HUDEP-2 (cell line): ENCODE measurements at regions not wholly inside any gene's neighbourhood (a gene's known extent, or its start where the extent isn't known, plus 50 kb on each side); places are given as distances from the start of the nearest gene placed in this dataset.

ENCODE experiments used
- DNase-seq, 76 experiments: peaks; one replicate each; lab custom pipeline; 2025; ENCODE audit not compliant: unreplicated experiment in 76 of 76; lab: John Stamatoyannopoulos, UW

- DNase-seq, result peak in 74 of 76 experiments; percentile 31 to 99 (median 93)
These were observed 75.9 kb upstream of the DOCK9 start for GRCh38 chr13:99053636-99054233.

- DNase-seq, result no peak
These were observed 77.4 kb upstream of the DOCK9 start for GRCh38 chr13:99055281-99055680.

DNA sequence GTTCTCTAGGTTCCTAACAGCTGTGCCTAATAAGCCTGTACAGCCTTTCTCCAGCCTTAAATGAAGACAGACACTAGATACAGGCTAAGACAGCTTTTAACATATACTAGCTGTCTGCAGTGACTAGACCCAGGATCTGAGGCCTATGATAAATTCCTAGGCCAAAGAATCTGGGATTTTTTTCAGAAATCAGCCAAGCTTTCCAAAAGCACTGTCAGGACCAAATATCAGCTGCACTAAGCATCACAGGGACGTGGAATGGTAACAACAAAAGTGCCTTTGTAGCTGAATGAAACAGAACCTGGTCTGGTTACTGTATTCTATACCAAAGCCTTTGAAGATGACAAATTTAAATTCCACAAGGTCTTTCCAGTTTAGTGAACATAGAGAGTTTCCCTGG is 77.9 kb upstream of the DOCK9 start:
- no peak for DNase-seq

DNA sequence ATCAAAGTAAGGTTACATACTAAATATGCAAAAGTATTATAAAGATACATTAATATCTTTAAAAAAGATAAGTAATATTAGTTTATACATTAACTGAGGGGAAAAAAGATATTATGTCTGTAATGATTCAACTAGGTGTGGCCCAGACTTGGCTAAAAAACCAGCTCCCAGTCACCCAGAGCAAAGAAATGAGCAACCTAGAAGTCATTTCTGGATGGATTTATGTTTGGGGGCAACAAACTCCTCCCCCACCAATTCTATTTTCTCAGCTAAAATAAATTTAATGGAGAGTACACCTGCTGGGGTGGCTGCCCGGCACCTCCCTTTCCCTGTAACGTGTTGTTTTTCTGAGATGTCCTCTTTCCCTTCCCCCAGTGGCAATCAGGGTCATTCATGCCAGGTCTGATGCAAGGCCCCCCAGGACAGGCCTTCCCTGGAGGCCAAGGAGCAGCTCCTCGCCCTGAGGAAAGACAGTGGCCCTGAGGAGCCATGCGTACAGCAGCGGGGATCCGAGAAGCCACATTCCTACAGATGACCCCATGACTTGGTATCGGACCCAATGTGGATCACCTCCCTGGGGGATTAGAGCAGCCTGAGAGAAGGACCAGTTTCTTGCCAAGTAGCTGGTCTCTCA is 78.6 kb upstream of the DOCK9 start:
- no peak for DNase-seq

DNA sequence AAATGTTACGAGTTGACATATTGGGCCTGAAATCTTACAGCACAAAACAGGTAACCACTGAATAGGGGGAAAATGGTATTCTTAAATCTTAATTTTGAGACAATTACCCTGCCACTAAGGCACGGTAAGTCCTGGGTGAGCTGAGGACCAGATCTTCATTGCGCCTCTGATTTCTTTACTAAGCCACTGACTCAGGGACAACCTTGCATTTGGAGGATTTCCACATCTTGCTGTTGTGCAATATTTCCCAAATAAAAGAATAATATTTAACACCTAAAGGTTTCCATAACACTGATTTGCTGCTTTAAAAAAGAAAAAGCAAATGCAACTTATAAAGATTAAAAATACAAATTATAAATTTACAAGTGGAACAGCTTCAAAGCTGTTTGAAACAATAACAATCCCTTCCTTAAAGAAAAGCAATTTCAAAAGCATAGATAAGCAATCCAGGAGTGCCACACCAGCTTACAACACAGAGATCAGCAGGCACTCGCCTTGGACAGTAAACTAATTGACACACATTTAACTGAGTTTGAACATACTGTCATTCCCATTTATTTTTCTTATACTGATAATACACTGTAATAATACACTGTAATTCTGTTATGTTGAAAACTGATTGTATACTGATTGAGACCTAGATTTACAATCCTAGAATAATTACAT is 79.6 kb upstream of the DOCK9 start:
- DNase-seq, result no peak

DNA sequence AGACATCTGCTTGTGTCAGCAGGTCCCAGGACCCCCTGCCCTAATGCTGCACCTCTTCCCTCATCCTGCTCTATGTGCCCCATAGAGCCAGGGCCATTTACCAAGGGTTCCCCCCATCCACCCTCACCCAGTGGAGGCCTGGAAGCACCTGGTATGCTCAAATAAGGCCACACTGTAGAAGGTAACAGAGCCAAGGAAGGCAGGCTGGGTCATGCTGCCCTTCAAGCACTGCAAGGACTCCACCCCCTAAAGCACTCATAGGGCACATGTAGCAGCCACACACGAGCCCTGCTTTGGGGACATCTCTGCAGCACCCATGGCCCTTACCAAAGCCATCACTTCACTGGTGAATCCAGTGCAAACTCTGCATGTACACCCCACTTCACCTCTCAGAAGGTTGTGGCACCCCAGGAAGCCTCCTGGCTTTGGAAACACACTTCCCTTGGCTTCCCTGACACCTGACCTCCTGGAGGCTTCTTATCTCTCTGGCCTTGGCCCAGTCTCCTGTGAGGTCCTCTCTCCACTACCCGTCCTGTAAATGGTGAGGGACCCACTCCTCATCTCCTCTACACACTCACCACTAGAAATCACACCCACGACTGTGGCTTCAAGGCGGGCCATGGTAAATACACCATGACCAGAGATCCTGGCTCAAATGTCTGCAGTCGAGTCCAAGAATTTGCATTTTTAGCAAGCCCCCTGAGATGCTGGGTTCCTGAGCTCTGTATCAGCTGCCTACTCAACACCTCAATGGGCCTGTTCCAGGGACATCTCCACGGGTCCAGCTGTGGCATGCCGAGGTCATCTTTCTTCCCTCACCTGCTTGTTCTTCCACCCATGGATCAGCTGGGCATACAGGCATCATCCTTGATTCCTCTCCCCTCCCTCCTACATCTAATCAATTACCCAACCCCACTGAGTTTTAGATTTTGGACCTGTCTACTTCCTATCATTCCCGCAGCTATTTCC is 80.9 kb upstream of the DOCK9 start:
- DNase-seq, result peak in 5 of 76 experiments; percentile 3 to 30 (median 11)

DNA sequence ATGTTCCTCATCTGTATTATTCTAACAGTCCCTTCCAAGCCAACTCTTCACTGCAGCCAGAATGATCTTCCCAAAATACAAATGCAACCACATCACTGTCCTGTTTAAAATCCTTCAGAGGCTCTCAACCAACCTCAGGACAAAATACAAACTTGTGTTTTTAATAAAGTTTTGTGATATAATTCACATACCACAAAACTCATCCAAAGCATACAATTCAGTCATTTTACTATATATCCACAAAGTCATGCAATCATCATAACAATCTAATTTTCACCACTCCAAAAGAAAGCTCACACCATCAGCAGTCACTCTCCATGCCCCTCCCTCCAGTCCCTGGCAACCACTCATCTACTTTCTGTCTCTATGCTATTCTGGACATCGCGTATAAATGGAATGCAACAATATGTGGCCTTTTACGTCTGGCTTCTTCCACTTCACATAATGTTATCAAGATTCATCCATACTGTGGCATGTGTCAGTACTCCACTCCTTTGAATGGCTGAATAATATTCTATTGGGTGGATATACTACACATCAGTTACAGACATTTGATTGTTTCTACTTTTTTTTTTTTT is 81.7 kb upstream of the DOCK9 start:
- DNase-seq, result no peak

DNA sequence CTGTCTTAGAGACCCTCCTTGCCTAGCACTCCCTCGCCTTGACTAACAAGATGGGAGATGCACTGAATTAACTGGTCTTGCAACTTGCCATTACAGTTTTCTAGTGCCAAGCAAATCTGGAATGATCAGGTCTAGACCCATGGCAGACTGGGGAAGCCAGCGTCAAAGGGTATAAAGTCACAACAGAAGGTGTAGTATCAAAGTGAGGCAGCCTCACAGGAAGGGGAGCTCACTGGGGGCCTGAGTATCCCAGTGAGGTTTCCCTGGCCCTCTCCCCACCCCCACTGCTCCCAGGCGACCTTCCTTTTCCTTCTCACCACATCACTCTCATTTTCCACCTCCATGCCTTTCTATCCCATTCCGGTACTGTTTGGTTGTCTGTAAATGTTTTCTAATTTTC is 83.5 kb upstream of the DOCK9 start:
- DNase-seq, result no peak

GRCh38 chr13:99062593-99062992 is 84.7 kb upstream of the DOCK9 start:
- no peak for DNase-seq

DNA sequence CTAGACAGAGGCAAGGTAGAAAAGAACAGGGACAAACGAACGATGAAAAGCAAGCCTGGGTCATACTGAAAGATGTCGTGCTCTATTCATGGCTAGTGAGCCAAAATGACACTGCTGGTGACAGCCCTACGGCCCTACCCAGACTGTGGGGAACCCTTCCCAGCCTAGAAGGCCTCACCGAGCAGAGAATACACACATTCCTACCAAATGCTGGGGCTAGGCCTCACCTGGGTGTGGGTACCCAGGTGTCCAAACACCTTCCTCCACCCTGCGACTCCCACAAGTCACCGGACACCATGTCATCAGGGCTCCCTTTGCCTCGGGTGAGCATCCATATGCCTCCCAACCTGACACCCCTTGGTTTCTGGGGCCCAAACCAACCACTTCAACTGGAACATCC is 85.3 kb upstream of the DOCK9 start:
- no peak for DNase-seq

- DNase-seq, result no peak
These were observed 86.1 kb upstream of the DOCK9 start for GRCh38 chr13:99063952-99064351.

DNA sequence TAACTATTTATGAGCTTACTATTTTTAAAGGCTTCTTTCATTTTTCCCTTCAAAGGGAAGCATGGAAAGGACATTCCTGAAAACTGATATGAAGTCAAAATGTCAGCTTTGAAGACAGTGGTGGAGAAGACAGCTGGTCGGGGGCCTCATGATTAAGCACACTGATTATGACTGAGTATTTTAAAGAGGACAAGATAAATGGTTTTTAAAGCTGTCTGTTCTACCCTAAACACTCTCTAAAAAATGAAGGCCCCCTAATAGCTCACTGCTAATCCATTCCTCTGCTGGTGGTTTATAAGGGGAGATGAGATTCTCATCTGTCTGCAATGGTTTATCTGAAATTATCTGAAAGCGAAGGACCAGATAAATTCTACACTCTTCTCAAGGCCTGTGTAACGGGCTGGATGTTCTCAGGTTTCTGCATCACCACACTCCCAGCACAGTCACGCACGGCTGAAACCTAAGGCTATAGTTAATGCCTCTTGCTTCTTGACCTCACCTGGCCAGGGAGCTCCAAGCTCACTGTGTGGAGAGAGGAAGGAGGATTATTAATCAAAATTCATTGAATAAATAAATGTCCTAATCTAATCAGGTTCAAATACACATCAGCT is 86.9 kb upstream of the DOCK9 start:
- DNase-seq, result no peak

DNA sequence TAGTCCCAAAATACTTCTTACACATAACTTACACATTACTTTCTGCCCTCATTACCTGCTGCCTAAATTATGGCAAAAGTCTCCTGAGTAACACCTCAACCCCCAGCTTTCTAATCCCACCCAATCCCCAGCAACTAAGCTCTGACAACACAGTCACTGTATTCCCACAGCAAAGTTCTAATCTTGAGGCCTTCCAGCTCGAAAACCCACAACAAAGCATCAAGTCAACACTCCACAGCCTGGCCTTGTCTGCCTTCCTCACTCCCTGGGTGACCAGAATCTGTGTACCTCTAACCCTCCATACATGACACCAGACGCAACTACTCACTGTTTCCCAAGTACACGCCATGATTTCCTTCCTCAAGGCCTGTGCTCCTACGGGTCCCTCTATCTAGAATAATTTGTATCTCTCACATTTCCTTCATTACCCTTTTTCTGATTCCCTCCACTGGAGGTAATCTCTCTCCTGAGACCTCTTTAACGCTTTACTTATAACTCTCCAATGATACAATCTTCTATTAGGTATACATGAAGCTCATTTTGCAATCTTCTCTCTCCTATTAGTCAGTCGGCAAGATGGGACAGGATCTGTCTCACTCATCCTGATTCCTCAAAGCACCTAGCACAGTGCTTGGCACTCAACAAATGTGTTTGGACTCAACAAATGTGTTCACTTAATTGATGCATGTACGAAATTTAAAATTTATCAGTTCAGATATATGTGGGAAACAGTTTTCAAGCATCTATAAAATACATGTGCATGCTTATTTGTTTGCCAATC is 87.6 kb upstream of the DOCK9 start:
- no peak for DNase-seq

GRCh38 chr13:99066219-99066618 is 88.4 kb upstream of the DOCK9 start:
- DNase-seq, result no peak

DNA sequence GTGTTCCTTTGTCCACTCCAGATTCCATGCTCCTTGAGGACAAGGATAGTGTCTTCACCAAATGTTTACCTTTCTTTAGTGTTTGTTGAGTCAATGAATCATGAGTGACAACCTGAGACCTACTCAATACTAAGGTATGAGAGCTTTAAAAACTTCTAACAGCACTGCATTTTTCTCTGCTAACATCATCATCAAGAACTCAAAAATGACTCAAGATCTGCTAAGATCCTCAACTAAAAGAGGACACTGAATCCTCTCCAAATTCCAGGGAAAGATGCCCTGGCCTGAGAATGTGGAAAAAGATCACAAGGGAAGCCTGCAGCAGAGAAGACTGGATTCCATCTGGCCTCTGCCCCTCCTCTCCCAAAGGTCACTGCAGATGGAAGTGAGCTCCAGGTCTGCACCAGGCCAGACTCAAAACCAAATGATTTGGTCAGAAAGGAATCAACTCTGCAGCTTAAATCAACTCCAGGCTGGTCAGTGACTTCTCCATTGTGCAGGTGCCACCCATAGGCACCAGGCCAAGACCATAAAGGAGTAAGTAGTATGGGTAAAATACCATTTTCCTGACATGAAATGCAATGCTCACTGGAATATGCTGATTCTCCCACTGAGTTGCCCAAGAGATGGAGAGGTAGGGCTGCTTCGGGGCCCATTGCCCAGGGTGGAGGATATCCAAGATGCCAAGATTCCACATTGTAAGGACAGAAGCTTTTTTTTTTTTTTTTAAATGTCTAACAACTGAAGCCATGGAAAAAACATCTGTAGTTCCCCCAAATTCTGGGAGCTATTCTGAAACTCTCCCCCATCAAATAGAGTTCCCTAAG is 89.5 kb upstream of the DOCK9 start:
- DNase-seq, result no peak

DNA sequence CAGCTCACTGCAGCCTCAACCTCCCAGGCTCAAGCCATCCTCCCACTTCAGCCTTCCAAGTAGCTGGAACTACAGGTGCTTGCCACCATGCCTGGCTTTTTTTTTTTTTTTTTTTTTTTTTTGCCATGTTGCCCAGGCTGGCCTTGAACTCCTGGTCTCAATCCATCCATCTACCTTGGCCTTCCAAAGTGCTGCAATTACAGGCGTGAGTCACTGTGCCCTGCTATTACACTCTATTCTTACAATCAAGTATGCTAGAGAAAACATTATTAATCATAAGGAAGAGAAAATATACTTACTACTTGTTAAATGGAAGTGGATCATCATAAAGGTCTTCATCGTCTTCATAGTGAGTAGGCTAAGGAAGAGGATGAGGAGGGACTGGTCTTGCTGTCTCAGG is 93.3 kb upstream of the DOCK9 start:
- DNase-seq, result no peak

DNA sequence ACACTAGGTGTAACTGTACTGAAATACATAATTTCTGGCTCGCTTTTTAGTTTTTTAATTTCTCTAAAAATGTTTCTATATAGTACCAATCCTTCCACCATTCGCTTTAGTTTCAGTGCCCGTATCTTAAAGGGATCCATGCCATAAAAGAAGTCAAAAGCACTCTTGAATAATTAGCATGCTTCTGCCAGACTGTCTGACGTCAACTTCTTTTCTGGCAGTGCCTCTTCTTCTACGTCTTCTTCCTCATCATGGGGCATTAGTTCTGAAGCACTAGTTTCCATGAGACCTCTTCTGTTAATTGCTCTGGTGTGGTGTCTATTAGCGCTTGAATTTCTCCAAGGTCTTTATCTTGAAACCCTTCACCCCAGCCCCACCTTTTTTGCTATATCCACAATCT is 93.8 kb upstream of the DOCK9 start:
- DNase-seq, result no peak

DNA sequence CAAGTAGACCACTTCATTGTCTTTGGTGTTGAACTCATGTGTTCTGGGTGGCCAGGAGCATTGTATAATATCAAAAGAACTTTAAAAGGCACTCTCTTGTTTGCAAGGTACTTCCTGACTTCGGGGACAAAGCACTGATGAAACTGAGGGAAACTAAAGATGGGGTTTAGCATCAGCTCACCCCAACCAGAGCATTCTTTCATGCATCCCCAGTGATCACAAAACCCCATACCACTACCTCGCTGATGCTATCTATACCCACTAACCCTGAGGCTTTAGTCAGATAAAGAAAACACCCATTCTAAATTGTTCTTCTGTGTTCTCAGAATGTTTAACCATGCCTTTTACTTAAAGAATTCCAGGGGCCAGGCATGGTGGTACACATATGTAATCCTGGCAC is 94.5 kb upstream of the DOCK9 start:
- DNase-seq, result no peak

DNA sequence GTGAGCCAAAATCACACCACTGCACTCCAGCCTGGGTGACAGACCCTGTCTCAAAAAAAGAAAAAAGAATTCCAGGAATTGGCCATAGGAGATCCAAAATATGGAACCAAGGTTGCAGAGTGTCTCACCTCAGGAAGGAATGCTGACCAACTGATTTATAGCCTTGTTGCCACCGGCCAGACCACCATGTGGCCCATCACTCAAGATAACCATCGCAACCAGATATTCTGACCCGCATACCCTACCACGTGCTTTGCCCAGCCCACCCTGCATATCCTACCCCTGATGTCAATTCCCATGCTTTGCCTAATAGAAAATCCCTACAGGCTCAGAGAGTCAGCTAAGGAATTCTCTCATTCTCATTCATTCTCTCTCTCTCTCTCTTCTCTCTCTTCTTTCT is 95.1 kb upstream of the DOCK9 start:
- DNase-seq, result no peak
